ENCODE measurements at regions not wholly inside any gene's neighbourhood (a gene's known extent, or its start where the extent isn't known, plus 50 kb on each side); places are given as distances from the start of the nearest gene placed in this dataset.
"Not testable (repeated sequence)": the region's sequence is repeated elsewhere in the genome, so short reads cannot be mapped to it uniquely, and the experiment has no call there.

- no peak for DNase-seq (ENCODE audit: extremely low read depth, low read depth)
- TF ChIP-seq CTCF (IDR thresholded peaks at IDR 0.05; ENCODE audit: low read depth, low read length) = no peak
Measured at GRCh38 chr5:166625210-166625865, 1666.1 kb upstream of the WWC1 start.

GRCh38 chr5:166637295-166637694, 1654.2 kb upstream of the WWC1 start:
- TF ChIP-seq CTCF (IDR thresholded peaks at IDR 0.05; ENCODE audit: low read depth, low read length) = no peak
- DNase-seq (ENCODE audit: extremely low read depth, low read depth) = no peak

GRCh38 chr5:166639151-166639550, 1652.3 kb upstream of the WWC1 start:
- no peak for TF ChIP-seq CTCF (IDR thresholded peaks at IDR 0.05; ENCODE audit: low read depth, low read length)
- DNase-seq (ENCODE audit: extremely low read depth, low read depth) = no peak

GRCh38 chr5:166640136-166640535, 1651.3 kb upstream of the WWC1 start:
- DNase-seq (ENCODE audit: extremely low read depth, low read depth) = not testable (repeated sequence)

- TF ChIP-seq CTCF (IDR thresholded peaks at IDR 0.05; ENCODE audit: low read depth, low read length) = no peak
- DNase-seq (ENCODE audit: extremely low read depth, low read depth) = no peak
Measured at GRCh38 chr5:166648736-166649135, 1642.7 kb upstream of the WWC1 start.

GRCh38 chr5:166649676-166650075, 1641.8 kb upstream of the WWC1 start:
- TF ChIP-seq CTCF (IDR thresholded peaks at IDR 0.05; ENCODE audit: low read depth, low read length) = no peak
- DNase-seq (ENCODE audit: extremely low read depth, low read depth) = no peak

GRCh38 chr5:166651234-166651633, 1640.2 kb upstream of the WWC1 start:
- TF ChIP-seq CTCF (IDR thresholded peaks at IDR 0.05; ENCODE audit: low read depth, low read length) = no peak

GRCh38 chr5:166671811-166672210, 1619.6 kb upstream of the WWC1 start:
- no peak for TF ChIP-seq CTCF (IDR thresholded peaks at IDR 0.05; ENCODE audit: low read depth, low read length)
- no peak for DNase-seq (ENCODE audit: extremely low read depth, low read depth)

More at GRCh38 chr5:166651234-166651633, 1640.2 kb upstream of the WWC1 start:
- DNase-seq (ENCODE audit: extremely low read depth, low read depth) = no peak
